Fibroblast of lung (primary cell): ENCODE measurements at regions not wholly inside any gene's neighbourhood (a gene's known extent, or its start where the extent isn't known, plus 50 kb on each side); places are given as distances from the start of the nearest gene placed in this dataset.

ENCODE experiments used
- DNase-seq, 2 donors: peaks; one replicate each; pipeline versions ENCODE4 v3.0.0 to v3.0.0-alpha.2; 2010; ENCODE audit warnings: low read depth in 2 of 2
- H2AFZ ChIP-seq: 2 replicates; pipeline ENCODE4 v1.5.1; 2012; ENCODE audit warnings: low read length, control low read depth, inconsistent platforms
- H3K27ac ChIP-seq: 2 replicates; pipeline ENCODE4 v1.5.1; 2011; ENCODE audit warnings: low read length, control low read depth; ENCODE audit not compliant: insufficient read depth
- H3K27me3 ChIP-seq: 2 replicates; pipeline ENCODE4 v1.5.1; 2011; ENCODE audit warnings: mild to moderate bottlenecking, low read length; ENCODE audit not compliant: control insufficient read depth, insufficient read depth
- H3K36me3 ChIP-seq: 2 replicates; pipeline ENCODE4 v1.5.1; 2011; ENCODE audit warnings: low read length; ENCODE audit not compliant: control insufficient read depth, insufficient read depth
- H3K4me1 ChIP-seq: 2 replicates; pipeline ENCODE4 v1.5.1; 2011; ENCODE audit warnings: low read length; ENCODE audit not compliant: control insufficient read depth, insufficient read depth; ENCODE audit errors: extremely low read depth
- H3K4me2 ChIP-seq: 2 replicates; pipeline ENCODE4 v1.5.1; 2011; ENCODE audit warnings: low read length, control low read depth; ENCODE audit not compliant: insufficient read depth; ENCODE audit errors: extremely low read depth
- H3K4me3 ChIP-seq, 4 experiments: fragments of 200-600 bp in 1 of 4; sonication (generic) in 1 of 4; replicated peaks in 1 of 4; 2 replicates each; pipeline ENCODE4 v1.5.1; 2011 to 2016; ENCODE audit warnings: low read length in 4 of 4, low read depth in 3 of 4, mild to moderate bottlenecking in 3 of 4, control low read depth in 2 of 4, inconsistent platforms in 1 of 4, mixed read lengths in 1 of 4; ENCODE audit not compliant: insufficient read depth in 1 of 4; ENCODE audit errors: control extremely low read depth in 1 of 4
- H3K79me2 ChIP-seq: 2 replicates; pipeline ENCODE4 v1.5.1; 2012; ENCODE audit warnings: mild to moderate bottlenecking, low read length, inconsistent platforms; ENCODE audit not compliant: control insufficient read depth, insufficient read depth
- H3K9ac ChIP-seq: 2 replicates; pipeline ENCODE4 v1.5.1; 2011; ENCODE audit warnings: mild to moderate bottlenecking, low read length, control low read depth; ENCODE audit not compliant: insufficient read depth
- H3K9me3 ChIP-seq: 2 replicates; pipeline ENCODE4 v1.5.1; 2012; ENCODE audit warnings: low read depth, low read length; ENCODE audit not compliant: control insufficient read depth, insufficient read depth
- H4K20me1 ChIP-seq: 2 replicates; pipeline ENCODE4 v1.5.1; 2011; ENCODE audit warnings: low read length; ENCODE audit not compliant: control insufficient read depth, insufficient read depth; ENCODE audit errors: extremely low read depth
- CTCF ChIP-seq, 2 donors: IDR thresholded peaks in 1 of 2; conservative IDR thresholded peaks in 1 of 2; 1 replicate in 1 of 2; 2 replicates in 1 of 2; pipeline ENCODE4 v1.5.1; 2011 to 2012; ENCODE audit warnings: low read length in 2 of 2, control low read depth in 1 of 2, inconsistent platforms in 1 of 2, low read depth in 1 of 2, mild to moderate bottlenecking in 1 of 2
- EZH2 ChIP-seq: IDR thresholded peaks from 2 replicates; pipeline ENCODE4 v1.5.1; 2012; ENCODE audit warnings: low read length, control low read depth, mild to moderate bottlenecking; ENCODE audit errors: missing control alignments

- H3K79me2 ChIP-seq = no peaks in the 10 kb centered on the region
- H3K27ac ChIP-seq = no peak overlapping the region
- no peak overlapping the region for H2AFZ ChIP-seq
- no peaks in the 10 kb centered on the region for H3K36me3 ChIP-seq
- H3K9me3 ChIP-seq = no peaks in the 10 kb centered on the region
- H4K20me1 ChIP-seq = no peaks in the 10 kb centered on the region
- peak; percentile 73 to 95 for DNase-seq
- H3K4me2 ChIP-seq = no peak overlapping the region
- H3K27me3 ChIP-seq = no peaks in the 10 kb centered on the region
- no peak overlapping the region for H3K9ac ChIP-seq
- no peaks in the 10 kb centered on the region for H3K4me1 ChIP-seq
- H3K4me3 ChIP-seq = no peak overlapping the region
- TF ChIP-seq EZH2 (no peak), CTCF (conservative IDR thresholded peaks at IDR 0.05 in 1 of 2, IDR thresholded peaks at IDR 0.05 in 1 of 2; ENCODE audit: low read depth in 1 of 2, low read length in 2 of 2) (no peak)
Observed at GRCh38 chr13:65336916-65337315, 1893.2 kb downstream of the PCDH9 start.

GRCh38 chr13:65336087-65336749 lies 1893.9 kb downstream of the PCDH9 start:
- Histone ChIP-seq H4K20me1 (no peaks in the 10 kb centered on the region), H3K4me2 (no peak overlapping the region), H3K9me3 (no peaks in the 10 kb centered on the region), H3K36me3 (no peaks in the 10 kb centered on the region), H3K27me3 (no peaks in the 10 kb centered on the region), H3K4me3 (no peak overlapping the region), H2AFZ (no peak overlapping the region), H3K9ac (no peak overlapping the region), H3K4me1 (no peaks in the 10 kb centered on the region), H3K27ac (no peak overlapping the region), H3K79me2 (no peaks in the 10 kb centered on the region)
- DNase-seq = no peak
- TF ChIP-seq EZH2 (no peak), CTCF (conservative IDR thresholded peaks at IDR 0.05 in 1 of 2, IDR thresholded peaks at IDR 0.05 in 1 of 2; ENCODE audit: low read depth in 1 of 2, low read length in 2 of 2) (no peak)

- no peaks in the 10 kb centered on the region for H3K27me3 ChIP-seq
- no peak overlapping the region for H3K4me3 ChIP-seq
- H3K9ac ChIP-seq = no peak overlapping the region
- no peaks in the 10 kb centered on the region for H3K79me2 ChIP-seq
- no peaks in the 10 kb centered on the region for H3K36me3 ChIP-seq
- DNase-seq = no peak
- no peaks in the 10 kb centered on the region for H3K4me1 ChIP-seq
- no peaks in the 10 kb centered on the region for H3K9me3 ChIP-seq
- no peak overlapping the region for H3K4me2 ChIP-seq
- no peaks in the 10 kb centered on the region for H4K20me1 ChIP-seq
- no peak overlapping the region for H3K27ac ChIP-seq
- TF ChIP-seq EZH2 (no peak), CTCF (conservative IDR thresholded peaks at IDR 0.05 in 1 of 2, IDR thresholded peaks at IDR 0.05 in 1 of 2; ENCODE audit: low read depth in 1 of 2, low read length in 2 of 2) (no peak)
- no peak overlapping the region for H2AFZ ChIP-seq
Observed at GRCh38 chr13:65330691-65331090, 1899.4 kb downstream of the PCDH9 start.
